ENCODE measurements at regions not wholly inside any gene's neighbourhood (a gene's known extent, or its start where the extent isn't known, plus 50 kb on each side); places are given as distances from the start of the nearest gene placed in this dataset.
"Not testable (repeated sequence)": the region's sequence is repeated elsewhere in the genome, so short reads cannot be mapped to it uniquely, and the experiment has no call there.

- DNase-seq: no peak
- ATAC-seq (ENCODE audit: poor library complexity): no peak
- intact Hi-C loops (cut with DNase I): no loop called here
Observed at GRCh38 chr7:67451306-67451705, 454.7 kb downstream of the TYW1 start.

GRCh38 chr7:67452516-67453026 is 455.9 kb downstream of the TYW1 start:
- intact Hi-C loops (cut with DNase I): no loop called here
- DNase-seq (no peak), ATAC-seq (ENCODE audit: poor library complexity) (no peak)

- no peak for DNase-seq
- intact Hi-C loops (cut with DNase I): no loop called here
- no peak for ATAC-seq (ENCODE audit: poor library complexity)
Observed at GRCh38 chr7:67453580-67454380, 457.1 kb downstream of the TYW1 start.

GRCh38 chr7:67455508-67455907 is 458.9 kb downstream of the TYW1 start:
- ATAC-seq (ENCODE audit: poor library complexity): no peak
- DNase-seq: no peak
- intact Hi-C loops (cut with DNase I): no loop called here

GRCh38 chr7:67462781-67463191 is 466.2 kb downstream of the TYW1 start:
- no peak for ATAC-seq (ENCODE audit: poor library complexity)
- intact Hi-C loops (cut with DNase I): no loop called here

GRCh38 chr7:67463316-67463715 is 466.7 kb downstream of the TYW1 start:
- DNase-seq (no peak), ATAC-seq (ENCODE audit: poor library complexity) (no peak)
- intact Hi-C loops (cut with DNase I): no loop called here

More at GRCh38 chr7:67462781-67463191, 466.2 kb downstream of the TYW1 start:
- DNase-seq: peak; percentile 46

GRCh38 chr7:67463983-67464382 is 467.4 kb downstream of the TYW1 start:
- ATAC-seq (ENCODE audit: poor library complexity): no peak
- DNase-seq: no peak
- intact Hi-C loops (cut with DNase I): no loop called here

- DNase-seq: no peak
- no peak for ATAC-seq (ENCODE audit: poor library complexity)
- intact Hi-C loops (cut with DNase I): no loop called here
Observed at GRCh38 chr7:67466109-67466508, 469.5 kb downstream of the TYW1 start.

- intact Hi-C loops (cut with DNase I): no loop called here
- ATAC-seq (ENCODE audit: poor library complexity) (peak; percentile 38), DNase-seq (no peak)
Observed at GRCh38 chr7:67470256-67470751, 473.7 kb downstream of the TYW1 start.

GRCh38 chr7:67475293-67475692 is 478.7 kb downstream of the TYW1 start:
- DNase-seq: no peak
- ATAC-seq (ENCODE audit: poor library complexity): no peak
- intact Hi-C loops (cut with DNase I): no loop called here

- intact Hi-C loops (cut with DNase I): no loop called here
- no peak for ATAC-seq (ENCODE audit: poor library complexity)
- no peak for DNase-seq
Observed at GRCh38 chr7:67478066-67478465, 481.4 kb downstream of the TYW1 start.

- peak; percentile 59 for ATAC-seq (ENCODE audit: poor library complexity)
- intact Hi-C loops (cut with DNase I): loop anchor here (10.0 kb wide), 1 partner anchor 141 kb away; no protein-coding TSS in a partner anchor
- DNase-seq: peak; percentile 55
Observed at GRCh38 chr7:67484244-67484751, 487.7 kb downstream of the TYW1 start.

- DNase-seq: no peak
Observed at GRCh38 chr7:67486401-67486800, 489.8 kb downstream of the TYW1 start.

GRCh38 chr7:67487316-67487715 is 490.7 kb downstream of the TYW1 start:
- ATAC-seq (ENCODE audit: poor library complexity): no peak
- DNase-seq: no peak
- intact Hi-C loops (cut with DNase I): loop anchor here (10.0 kb wide), 1 partner anchor 137 kb away; no protein-coding TSS in a partner anchor

More at GRCh38 chr7:67486401-67486800, 489.8 kb downstream of the TYW1 start:
- intact Hi-C loops (cut with DNase I): loop anchor here (10.0 kb wide), 1 partner anchor 138 kb away; no protein-coding TSS in a partner anchor
- no peak for ATAC-seq (ENCODE audit: poor library complexity)

- intact Hi-C loops (cut with DNase I): loop anchor here (10.0 kb wide), 1 partner anchor 135 kb away; no protein-coding TSS in a partner anchor
- DNase-seq (no peak), ATAC-seq (ENCODE audit: poor library complexity) (no peak)
Observed at GRCh38 chr7:67489881-67490280, 493.2 kb downstream of the TYW1 start.

GRCh38 chr7:67493366-67493765 is 496.7 kb downstream of the TYW1 start:
- ATAC-seq (ENCODE audit: poor library complexity) (no peak), DNase-seq (no peak)
- intact Hi-C loops (cut with DNase I): no loop called here

- ATAC-seq (ENCODE audit: poor library complexity): no peak
- intact Hi-C loops (cut with DNase I): no loop called here
- no peak for DNase-seq
Observed at GRCh38 chr7:67496589-67496988, 500.0 kb downstream of the TYW1 start.

- ATAC-seq (ENCODE audit: poor library complexity); DNase-seq; intact Hi-C loops (cut with DNase I): not testable (repeated sequence)
Observed at GRCh38 chr7:67497914-67498313, 501.3 kb downstream of the TYW1 start.

GRCh38 chr7:67502929-67503328 is 506.3 kb downstream of the TYW1 start:
- intact Hi-C loops (cut with DNase I): no loop called here
- DNase-seq (no peak), ATAC-seq (ENCODE audit: poor library complexity) (no peak)

- no peak for DNase-seq
- no peak for ATAC-seq (ENCODE audit: poor library complexity)
- intact Hi-C loops (cut with DNase I): no loop called here
Observed at GRCh38 chr7:67505449-67505848, 508.8 kb downstream of the TYW1 start.

Measured in Right ventricle myocardium superior (tissue), 1 donor.